ENCODE measurements at regions not wholly inside any gene's neighbourhood (a gene's known extent, or its start where the extent isn't known, plus 50 kb on each side); places are given as distances from the start of the nearest gene placed in this dataset.

GRCh38 chr13:65555962-65556361 is 1674.2 kb downstream of the PCDH9 start:
- TF ChIP-seq CTBP1 (IDR thresholded peaks at IDR 0.05; ENCODE audit: borderline replicate concordance): no peak
- TF ChIP-seq FOXM1 (IDR thresholded peaks at IDR 0.05; ENCODE audit: borderline replicate concordance): no peak
- TF ChIP-seq L3MBTL2 (conservative IDR thresholded peaks at IDR 0.05): no peak
- no peak for TF ChIP-seq FOXK2 (IDR thresholded peaks at IDR 0.05)
- TF ChIP-seq SP1 (IDR thresholded peaks at IDR 0.05): no peak
- TF ChIP-seq LEF1 (IDR thresholded peaks at IDR 0.05; ENCODE audit: borderline replicate concordance): no peak
- TF ChIP-seq SUZ12 (IDR thresholded peaks at IDR 0.05): no peak
- TF ChIP-seq ZNF384 (IDR thresholded peaks at IDR 0.05): no peak
- TF ChIP-seq TARDBP (IDR thresholded peaks at IDR 0.05): no peak
- no peak for TF ChIP-seq FOXA1 (IDR thresholded peaks at IDR 0.05)
- no peak for TF ChIP-seq NFRKB (IDR thresholded peaks at IDR 0.05)
- no peak for TF ChIP-seq ELF4 (IDR thresholded peaks at IDR 0.05)
- CTCF ChIA-PET: no interaction called here
- POLR2A ChIA-PET: no interaction called here
- DNase-seq (ENCODE audit: extremely low spot score): no peak

- DNase-seq (ENCODE audit: extremely low spot score): no peak
- CTCF ChIA-PET: no interaction called here
- TF ChIP-seq FOXK2 (IDR thresholded peaks at IDR 0.05) (no peak), TARDBP (IDR thresholded peaks at IDR 0.05) (no peak), CTBP1 (IDR thresholded peaks at IDR 0.05; ENCODE audit: borderline replicate concordance) (no peak), ARNT (IDR thresholded peaks at IDR 0.05) (no peak), SUZ12 (IDR thresholded peaks at IDR 0.05) (no peak), L3MBTL2 (conservative IDR thresholded peaks at IDR 0.05) (no peak), HDGF (IDR thresholded peaks at IDR 0.05; ENCODE audit: borderline replicate concordance) (no peak), ELF4 (IDR thresholded peaks at IDR 0.05) (no peak), FOXM1 (IDR thresholded peaks at IDR 0.05; ENCODE audit: borderline replicate concordance) (no peak), LEF1 (IDR thresholded peaks at IDR 0.05; ENCODE audit: borderline replicate concordance) (no peak), NFRKB (IDR thresholded peaks at IDR 0.05) (no peak)
- POLR2A ChIA-PET: no interaction called here
Measured at GRCh38 chr13:65553096-65553727, 1676.9 kb downstream of the PCDH9 start.

- ChIA-PET CTCF (interaction anchor here (0.6 kb wide), 1 partner anchor 41 kb away, joined by 4 read pairs; no protein-coding TSS in a partner anchor), POLR2A (no interaction called here)
- TF ChIP-seq FOXK2 (IDR thresholded peaks at IDR 0.05) (no peak), LEF1 (IDR thresholded peaks at IDR 0.05; ENCODE audit: borderline replicate concordance) (no peak), ELF4 (IDR thresholded peaks at IDR 0.05) (no peak), CTBP1 (IDR thresholded peaks at IDR 0.05; ENCODE audit: borderline replicate concordance) (no peak), ARNT (IDR thresholded peaks at IDR 0.05) (no peak), TARDBP (IDR thresholded peaks at IDR 0.05) (no peak), PKNOX1 (IDR thresholded peaks at IDR 0.05) (no peak), ZNF384 (IDR thresholded peaks at IDR 0.05) (no peak), L3MBTL2 (conservative IDR thresholded peaks at IDR 0.05) (no peak)
- DNase-seq (ENCODE audit: extremely low spot score): no peak
Measured at GRCh38 chr13:65551208-65551607, 1678.9 kb downstream of the PCDH9 start.

GRCh38 chr13:65540175-65540574 is 1690.0 kb downstream of the PCDH9 start:
- POLR2A ChIA-PET: no interaction called here
- no peak for DNase-seq (ENCODE audit: extremely low spot score)
- TF ChIP-seq FOXK2 (IDR thresholded peaks at IDR 0.05) (no peak), SUZ12 (IDR thresholded peaks at IDR 0.05) (no peak), ARNT (IDR thresholded peaks at IDR 0.05) (no peak), NFRKB (IDR thresholded peaks at IDR 0.05) (no peak)
- CTCF ChIA-PET: no interaction called here

GRCh38 chr13:65535370-65535769 is 1694.8 kb downstream of the PCDH9 start:
- no peak for DNase-seq (ENCODE audit: extremely low spot score)
- ChIA-PET POLR2A (no interaction called here), CTCF (no interaction called here)
- TF ChIP-seq FOXM1 (IDR thresholded peaks at IDR 0.05; ENCODE audit: borderline replicate concordance) (no peak), HDGF (IDR thresholded peaks at IDR 0.05; ENCODE audit: borderline replicate concordance) (no peak), FOXA1 (IDR thresholded peaks at IDR 0.05) (no peak), TARDBP (IDR thresholded peaks at IDR 0.05) (no peak), SUZ12 (IDR thresholded peaks at IDR 0.05) (no peak), NFRKB (IDR thresholded peaks at IDR 0.05) (no peak), L3MBTL2 (conservative IDR thresholded peaks at IDR 0.05) (no peak), LEF1 (IDR thresholded peaks at IDR 0.05; ENCODE audit: borderline replicate concordance) (no peak), SP1 (IDR thresholded peaks at IDR 0.05) (no peak), ZNF384 (IDR thresholded peaks at IDR 0.05) (no peak), CTBP1 (IDR thresholded peaks at IDR 0.05; ENCODE audit: borderline replicate concordance) (no peak), ARNT (IDR thresholded peaks at IDR 0.05) (no peak), PKNOX1 (IDR thresholded peaks at IDR 0.05) (no peak), BHLHE40 (IDR thresholded peaks at IDR 0.05; ENCODE audit: borderline replicate concordance) (no peak), FOXK2 (IDR thresholded peaks at IDR 0.05) (no peak), ELF4 (IDR thresholded peaks at IDR 0.05) (no peak)

- TF ChIP-seq FOXK2 (IDR thresholded peaks at IDR 0.05) (no peak), HDGF (IDR thresholded peaks at IDR 0.05; ENCODE audit: borderline replicate concordance) (no peak), NFRKB (IDR thresholded peaks at IDR 0.05) (no peak), CTBP1 (IDR thresholded peaks at IDR 0.05; ENCODE audit: borderline replicate concordance) (no peak), L3MBTL2 (conservative IDR thresholded peaks at IDR 0.05) (no peak), ZNF384 (IDR thresholded peaks at IDR 0.05) (no peak), SP1 (IDR thresholded peaks at IDR 0.05) (no peak), SUZ12 (IDR thresholded peaks at IDR 0.05) (no peak), ARNT (IDR thresholded peaks at IDR 0.05) (no peak), ELF4 (IDR thresholded peaks at IDR 0.05) (no peak), BHLHE40 (IDR thresholded peaks at IDR 0.05; ENCODE audit: borderline replicate concordance) (no peak), FOXM1 (IDR thresholded peaks at IDR 0.05; ENCODE audit: borderline replicate concordance) (no peak), FOXA1 (IDR thresholded peaks at IDR 0.05) (no peak), TARDBP (IDR thresholded peaks at IDR 0.05) (no peak)
- POLR2A ChIA-PET: no interaction called here
- CTCF ChIA-PET: interaction anchor here (0.6 kb wide), 1 partner anchor 1088 kb away, joined by 3 read pairs; no protein-coding TSS in a partner anchor
- DNase-seq (ENCODE audit: extremely low spot score): no peak
Measured at GRCh38 chr13:65532231-65532630, 1697.9 kb downstream of the PCDH9 start.

Data from HEK293T (cell line).